Parathyroid adenoma (tissue), 2 donors: ENCODE measurements at regions not wholly inside any gene's neighbourhood (a gene's known extent, or its start where the extent isn't known, plus 50 kb on each side); places are given as distances from the start of the nearest gene placed in this dataset.

ENCODE experiments used
- H2AFZ ChIP-seq: fragments of 300-600 bp; sonication (generic); one replicate; pipeline ENCODE4 v1.7.0; 2017; ENCODE audit warnings: antibody characterized with exemption, mild to moderate bottlenecking
- H3K27ac ChIP-seq: fragments of 300-600 bp; sonication (generic); one replicate; pipeline ENCODE4 v1.7.0; 2017
- H3K27me3 ChIP-seq: fragments of 300-600 bp; sonication (generic); one replicate; pipeline ENCODE4 v1.7.0; 2017; ENCODE audit warnings: low read length; ENCODE audit not compliant: control insufficient read depth, insufficient read depth
- H3K36me3 ChIP-seq: fragments of 300-600 bp; sonication (generic); one replicate; pipeline ENCODE4 v1.7.0; 2017; ENCODE audit warnings: low read length; ENCODE audit not compliant: control insufficient read depth, insufficient read depth
- H3K4me1 ChIP-seq: fragments of 300-600 bp; sonication (generic); one replicate; pipeline ENCODE4 v1.7.0; 2017; ENCODE audit warnings: control low read depth
- H3K4me2 ChIP-seq: fragments of 300-600 bp; sonication (generic); one replicate; pipeline ENCODE4 v1.7.0; 2017; ENCODE audit warnings: low read length
- H3K4me3 ChIP-seq: fragments of 300-600 bp; sonication (generic); one replicate; pipeline ENCODE4 v1.7.0; 2017; ENCODE audit warnings: low read depth, low read length
- H3K79me2 ChIP-seq: fragments of 300-600 bp; sonication (generic); one replicate; pipeline ENCODE4 v1.7.0; 2017; ENCODE audit warnings: control low read depth
- H3K9ac ChIP-seq: fragments of 300-600 bp; sonication (generic); one replicate; pipeline ENCODE4 v1.7.0; 2017; ENCODE audit warnings: mild to moderate bottlenecking
- H3K9me3 ChIP-seq: fragments of 300-600 bp; sonication (generic); one replicate; pipeline ENCODE4 v1.7.0; 2017; ENCODE audit warnings: low read length; ENCODE audit not compliant: control insufficient read depth
- TF ChIP-seq, protein P1 (sequence below): fragments of 300-600 bp; sonication (generic); IDR thresholded peaks from one replicate; pipeline ENCODE4 v1.7.0; 2017; ENCODE audit warnings: antibody characterized with exemption, mild to moderate bottlenecking
- donor health status: primary hyperparathyroidism.

DNA sequence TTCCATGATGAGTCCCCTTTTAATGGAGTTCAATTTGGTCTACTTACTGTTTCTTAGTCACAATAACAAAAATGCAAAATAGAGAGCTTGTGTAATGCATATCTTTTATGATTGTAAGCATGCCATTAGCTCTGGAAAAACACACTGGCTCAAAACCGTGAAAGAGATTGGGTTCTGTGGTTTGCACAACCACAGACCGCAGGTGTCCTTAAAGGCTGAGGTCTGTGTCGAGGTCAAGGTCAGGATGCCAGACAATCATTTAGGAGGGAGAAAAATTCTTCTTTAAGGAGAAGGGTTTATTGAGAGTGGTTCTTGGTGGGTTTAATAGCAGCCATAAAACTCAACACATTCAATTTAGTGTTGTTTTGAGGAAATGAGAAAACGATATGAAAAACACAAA, 487.2 kb downstream of the GALR1 start:
- Histone ChIP-seq H3K9ac (no peak overlapping the region), H3K4me2 (no peak overlapping the region), H3K27me3 (no peaks in the 10 kb centered on the region), H3K9me3 (no peaks in the 10 kb centered on the region), H3K4me3 (no peak overlapping the region), H3K36me3 (no peaks in the 10 kb centered on the region), H3K4me1 (no peaks in the 10 kb centered on the region), H3K27ac (no peak overlapping the region), H2AFZ (no peak overlapping the region), H3K79me2 (no peaks in the 10 kb centered on the region)
- TF ChIP-seq, protein P1, sequence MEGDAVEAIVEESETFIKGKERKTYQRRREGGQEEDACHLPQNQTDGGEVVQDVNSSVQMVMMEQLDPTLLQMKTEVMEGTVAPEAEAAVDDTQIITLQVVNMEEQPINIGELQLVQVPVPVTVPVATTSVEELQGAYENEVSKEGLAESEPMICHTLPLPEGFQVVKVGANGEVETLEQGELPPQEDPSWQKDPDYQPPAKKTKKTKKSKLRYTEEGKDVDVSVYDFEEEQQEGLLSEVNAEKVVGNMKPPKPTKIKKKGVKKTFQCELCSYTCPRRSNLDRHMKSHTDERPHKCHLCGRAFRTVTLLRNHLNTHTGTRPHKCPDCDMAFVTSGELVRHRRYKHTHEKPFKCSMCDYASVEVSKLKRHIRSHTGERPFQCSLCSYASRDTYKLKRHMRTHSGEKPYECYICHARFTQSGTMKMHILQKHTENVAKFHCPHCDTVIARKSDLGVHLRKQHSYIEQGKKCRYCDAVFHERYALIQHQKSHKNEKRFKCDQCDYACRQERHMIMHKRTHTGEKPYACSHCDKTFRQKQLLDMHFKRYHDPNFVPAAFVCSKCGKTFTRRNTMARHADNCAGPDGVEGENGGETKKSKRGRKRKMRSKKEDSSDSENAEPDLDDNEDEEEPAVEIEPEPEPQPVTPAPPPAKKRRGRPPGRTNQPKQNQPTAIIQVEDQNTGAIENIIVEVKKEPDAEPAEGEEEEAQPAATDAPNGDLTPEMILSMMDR: no peak

DNA sequence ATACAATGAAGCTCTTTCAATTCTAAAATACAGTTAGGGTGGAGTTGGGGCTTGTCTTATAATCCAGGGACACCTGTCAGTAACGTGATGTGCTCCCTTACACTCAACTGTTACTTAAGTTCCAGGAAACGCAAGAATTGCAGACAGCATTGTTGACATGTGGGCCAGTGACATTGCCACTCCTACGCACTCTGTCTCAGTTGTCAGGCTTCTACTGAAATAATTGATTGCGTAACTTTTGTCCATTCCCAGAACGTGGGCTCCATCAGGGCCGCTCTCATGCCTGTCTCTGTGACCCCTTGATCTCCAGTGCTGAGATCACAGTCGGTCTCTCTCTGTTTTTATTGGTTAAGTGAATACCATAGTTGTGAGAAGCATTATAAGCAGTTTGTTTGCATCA, 487.8 kb downstream of the GALR1 start:
- TF ChIP-seq, protein P1: no peak
- no peak overlapping the region for H3K27ac ChIP-seq
- H3K4me1 ChIP-seq: no peaks in the 10 kb centered on the region
- H2AFZ ChIP-seq: no peak overlapping the region
- H3K4me2 ChIP-seq: no peak overlapping the region
- no peaks in the 10 kb centered on the region for H3K36me3 ChIP-seq
- no peaks in the 10 kb centered on the region for H3K27me3 ChIP-seq
- no peak overlapping the region for H3K4me3 ChIP-seq
- H3K9ac ChIP-seq: no peak overlapping the region
- no peaks in the 10 kb centered on the region for H3K9me3 ChIP-seq
- no peaks in the 10 kb centered on the region for H3K79me2 ChIP-seq

DNA sequence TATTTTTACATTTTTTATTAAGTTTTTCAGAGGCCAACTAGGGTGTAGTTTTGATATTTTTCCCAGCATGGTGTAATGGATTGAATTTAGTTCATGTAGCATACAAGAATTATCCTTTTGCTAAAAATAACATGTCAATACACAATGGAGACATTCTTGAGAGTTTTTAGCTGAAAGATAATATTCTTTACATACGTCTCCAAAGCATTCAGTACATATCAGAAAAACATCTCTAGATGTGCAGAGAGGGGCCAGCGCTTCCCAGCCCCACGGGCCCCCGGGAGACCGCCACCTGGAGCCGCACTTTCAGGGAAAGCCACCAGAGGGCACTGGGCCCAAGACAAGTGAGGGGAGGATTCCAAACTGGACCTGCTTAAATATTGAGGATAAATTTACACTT, 499.4 kb downstream of the GALR1 start:
- Histone ChIP-seq H3K9me3 (no peaks in the 10 kb centered on the region), H2AFZ (no peak overlapping the region), H3K4me2 (no peak overlapping the region), H3K36me3 (no peaks in the 10 kb centered on the region), H3K27ac (no peak overlapping the region), H3K4me1 (no peaks in the 10 kb centered on the region), H3K79me2 (no peaks in the 10 kb centered on the region), H3K4me3 (no peak overlapping the region), H3K9ac (no peak overlapping the region), H3K27me3 (no peaks in the 10 kb centered on the region)
- TF ChIP-seq, protein P1: no peak

DNA sequence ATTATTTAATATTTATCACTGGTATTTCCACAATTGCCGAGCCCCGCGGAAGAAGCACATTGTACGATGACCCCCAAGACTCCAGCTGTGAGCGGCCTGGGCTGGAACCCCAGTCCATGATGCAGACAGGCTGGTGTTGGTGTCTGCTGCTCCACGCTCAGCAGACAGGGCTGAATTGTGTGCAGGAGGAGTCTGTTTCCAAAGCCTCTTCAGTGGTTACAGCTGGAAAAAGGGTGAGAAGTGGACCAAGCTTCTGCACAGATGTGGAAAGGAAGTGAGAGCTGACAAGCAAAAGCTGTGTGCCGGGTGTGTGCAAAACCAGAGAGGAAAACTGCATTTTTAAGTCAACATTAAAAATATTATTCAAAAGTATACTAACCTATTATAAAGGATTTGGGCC, 500.4 kb downstream of the GALR1 start:
- Histone ChIP-seq H3K4me3 (no peak overlapping the region), H3K9me3 (no peaks in the 10 kb centered on the region), H3K9ac (no peak overlapping the region), H3K4me1 (no peaks in the 10 kb centered on the region), H3K79me2 (no peaks in the 10 kb centered on the region), H2AFZ (no peak overlapping the region), H3K27me3 (no peaks in the 10 kb centered on the region), H3K27ac (no peak overlapping the region), H3K36me3 (no peaks in the 10 kb centered on the region), H3K4me2 (no peak overlapping the region)
- TF ChIP-seq, protein P1: no peak

DNA sequence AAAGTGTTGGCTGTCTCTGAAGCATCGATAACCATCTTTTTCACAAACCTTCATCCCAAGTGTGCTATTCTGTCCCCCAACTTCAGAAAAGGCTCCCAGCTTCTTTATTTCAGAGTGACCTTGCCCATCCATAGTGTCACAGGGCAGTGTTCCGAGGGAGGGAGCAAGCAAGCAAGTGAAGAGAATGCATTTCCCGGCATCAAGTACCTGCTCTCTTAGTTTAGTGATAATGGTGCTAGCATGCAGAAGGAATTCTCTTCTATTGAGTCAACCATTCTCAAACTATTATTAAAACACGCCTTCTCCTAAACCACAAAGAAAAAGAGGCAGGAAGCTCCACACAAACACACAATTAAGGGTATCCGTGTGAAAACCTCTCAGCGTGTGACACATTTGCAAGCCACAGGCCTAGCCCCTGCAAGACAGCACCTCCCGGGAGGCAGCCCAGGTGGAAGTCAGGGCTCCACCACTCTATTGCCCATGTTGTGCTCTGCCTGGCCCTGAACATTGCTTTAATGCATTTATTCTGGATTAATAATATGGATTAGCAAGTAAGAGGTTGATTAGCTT, 504.9 kb downstream of the GALR1 start:
- Histone ChIP-seq H3K4me1 (no peaks in the 10 kb centered on the region), H3K4me3 (no peak overlapping the region), H3K27ac (no peak overlapping the region), H3K4me2 (no peak overlapping the region), H3K36me3 (no peaks in the 10 kb centered on the region), H3K9ac (no peak overlapping the region), H3K9me3 (no peaks in the 10 kb centered on the region), H3K27me3 (no peaks in the 10 kb centered on the region), H2AFZ (no peak overlapping the region), H3K79me2 (no peaks in the 10 kb centered on the region)
- TF ChIP-seq, protein P1: no peak
